Kidney (tissue), 13 donors: ENCODE measurements at regions not wholly inside any gene's neighbourhood (a gene's known extent, or its start where the extent isn't known, plus 50 kb on each side); places are given as distances from the start of the nearest gene placed in this dataset.

ENCODE experiments used
- DNase-seq, 5 donors: peaks; one replicate each; pipeline ENCODE4 v3.0.0-alpha.2; 2013 to 2020
- FAIRE-seq: peaks from 2 replicates; lab custom pipeline; 2012; peaks lifted over from hg19 to GRCh38; lab: Jason Lieb, UNC
- H3K27ac ChIP-seq, 2 donors: one replicate each; pipeline ENCODE4 v1.7.0; 2013; ENCODE audit warnings: low read depth in 2 of 2, low read length in 2 of 2, inconsistent platforms in 1 of 2
- H3K27me3 ChIP-seq: one replicate; pipeline ENCODE4 v1.7.1; 2013; ENCODE audit warnings: low read length, inconsistent platforms; ENCODE audit not compliant: control insufficient read depth, insufficient read depth
- H3K36me3 ChIP-seq, 3 donors: one replicate each; pipeline versions ENCODE4 v1.7.0 to v1.7.1; 2013; ENCODE audit warnings: low read length in 3 of 3, control low read depth in 1 of 3, inconsistent platforms in 1 of 3; ENCODE audit not compliant: insufficient read depth in 3 of 3, control insufficient read depth in 2 of 3
- H3K4me1 ChIP-seq, 3 donors: one replicate each; pipeline versions ENCODE4 v1.7.0 to v1.7.1; 2013; ENCODE audit warnings: low read length in 3 of 3, inconsistent platforms in 1 of 3, low read depth in 1 of 3; ENCODE audit not compliant: control insufficient read depth in 2 of 3, insufficient read depth in 2 of 3
- H3K4me3 ChIP-seq, 3 donors: one replicate each; pipeline versions ENCODE4 v1.7.0 to v1.8.1; 2013; ENCODE audit warnings: low read length in 3 of 3, control low read depth in 1 of 3, inconsistent platforms in 1 of 3
- H3K9ac ChIP-seq, 3 donors: one replicate each; pipeline versions ENCODE4 v1.7.0 to v1.7.1; 2013; ENCODE audit warnings: low read length in 3 of 3, control low read depth in 1 of 3, inconsistent platforms in 1 of 3
- H3K9me3 ChIP-seq, 3 donors: one replicate each; pipeline versions ENCODE4 v1.7.0 to v1.7.1; 2013; ENCODE audit warnings: low read length in 3 of 3, control low read depth in 1 of 3, inconsistent platforms in 1 of 3; ENCODE audit not compliant: control insufficient read depth in 2 of 3, insufficient read depth in 1 of 3
- intact Hi-C: fragments of 100-400 bp; cut with DNase I; formaldehyde crosslinking; loops from one replicate; pipeline ENCODE4 v1.11.1; 2022
- TF ChIP-seq, protein P1 (sequence below): IDR thresholded peaks from 3 replicates; pipeline ENCODE4 v1.5.1; 2012; ENCODE audit warnings: mild to moderate bottlenecking, moderate library complexity, borderline replicate concordance; ENCODE audit not compliant: insufficient read depth; ENCODE audit errors: extremely low read depth
- donor health status: control.
- donor health status: control.
- donor health status: control.
- donor health status: control.
- donor health status: control.
- donor health status: DM: yes; HTN: yes; CAD: no.
- donor health status: Normal renal cell carcinoma (clear cell type).

DNA sequence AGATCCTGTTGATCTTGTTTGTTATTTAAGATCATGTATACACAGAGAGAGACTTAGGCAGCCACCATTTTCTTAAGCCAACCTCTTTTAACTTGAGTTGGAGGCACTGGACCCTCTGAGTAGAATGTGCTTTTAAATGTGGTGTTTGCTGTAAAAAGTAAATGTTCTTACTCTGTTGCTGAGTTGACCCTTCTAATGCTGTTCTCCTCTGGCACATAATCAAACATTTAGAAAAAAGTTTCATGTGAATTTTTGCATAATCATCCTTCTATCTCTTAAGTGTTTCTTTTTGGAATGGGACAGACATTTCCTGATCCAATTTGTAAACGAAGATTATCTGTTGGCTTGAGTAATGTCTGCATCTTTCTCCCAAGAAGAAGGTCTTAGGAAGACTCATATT lies 255.1 kb upstream of the ETAA1 start:
- Histone ChIP-seq H3K4me3 (no peak overlapping the region), H3K9ac (no peak overlapping the region), H3K27ac (no peak overlapping the region), H3K36me3 (no peaks in the 10 kb centered on the region), H3K4me1 (no peaks in the 10 kb centered on the region), H3K9me3 (no peaks in the 10 kb centered on the region), H3K27me3 (no peaks in the 10 kb centered on the region)
- no peak for FAIRE-seq
- TF ChIP-seq, protein P1, sequence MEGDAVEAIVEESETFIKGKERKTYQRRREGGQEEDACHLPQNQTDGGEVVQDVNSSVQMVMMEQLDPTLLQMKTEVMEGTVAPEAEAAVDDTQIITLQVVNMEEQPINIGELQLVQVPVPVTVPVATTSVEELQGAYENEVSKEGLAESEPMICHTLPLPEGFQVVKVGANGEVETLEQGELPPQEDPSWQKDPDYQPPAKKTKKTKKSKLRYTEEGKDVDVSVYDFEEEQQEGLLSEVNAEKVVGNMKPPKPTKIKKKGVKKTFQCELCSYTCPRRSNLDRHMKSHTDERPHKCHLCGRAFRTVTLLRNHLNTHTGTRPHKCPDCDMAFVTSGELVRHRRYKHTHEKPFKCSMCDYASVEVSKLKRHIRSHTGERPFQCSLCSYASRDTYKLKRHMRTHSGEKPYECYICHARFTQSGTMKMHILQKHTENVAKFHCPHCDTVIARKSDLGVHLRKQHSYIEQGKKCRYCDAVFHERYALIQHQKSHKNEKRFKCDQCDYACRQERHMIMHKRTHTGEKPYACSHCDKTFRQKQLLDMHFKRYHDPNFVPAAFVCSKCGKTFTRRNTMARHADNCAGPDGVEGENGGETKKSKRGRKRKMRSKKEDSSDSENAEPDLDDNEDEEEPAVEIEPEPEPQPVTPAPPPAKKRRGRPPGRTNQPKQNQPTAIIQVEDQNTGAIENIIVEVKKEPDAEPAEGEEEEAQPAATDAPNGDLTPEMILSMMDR: no peak
- no peak for DNase-seq
- intact Hi-C loops: no loop called here

DNA sequence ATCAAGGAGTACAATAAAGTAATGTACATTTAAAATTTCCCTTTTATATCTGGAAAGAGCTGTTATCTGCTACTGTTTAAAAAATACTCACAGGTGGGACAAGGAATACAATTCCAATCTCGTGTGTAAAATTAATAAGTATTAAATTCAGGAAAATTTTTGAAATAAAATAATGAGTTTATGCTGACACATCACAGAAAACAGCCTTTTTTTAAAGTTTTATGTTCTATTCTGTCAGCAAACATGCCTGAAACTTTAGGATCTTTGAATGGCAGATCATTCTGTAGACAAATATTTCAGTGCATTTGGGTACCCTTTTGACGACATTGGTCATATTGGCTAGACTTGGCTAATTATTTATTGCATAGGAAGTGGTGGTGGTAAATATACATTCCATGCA lies 254.4 kb upstream of the ETAA1 start:
- Histone ChIP-seq H3K4me3 (no peak overlapping the region), H3K9ac (no peak overlapping the region), H3K36me3 (no peaks in the 10 kb centered on the region), H3K4me1 (no peaks in the 10 kb centered on the region), H3K9me3 (no peaks in the 10 kb centered on the region), H3K27ac (no peak overlapping the region), H3K27me3 (no peaks in the 10 kb centered on the region)
- FAIRE-seq (no peak), DNase-seq (no peak)
- intact Hi-C loops: no loop called here
- TF ChIP-seq, protein P1: no peak

DNA sequence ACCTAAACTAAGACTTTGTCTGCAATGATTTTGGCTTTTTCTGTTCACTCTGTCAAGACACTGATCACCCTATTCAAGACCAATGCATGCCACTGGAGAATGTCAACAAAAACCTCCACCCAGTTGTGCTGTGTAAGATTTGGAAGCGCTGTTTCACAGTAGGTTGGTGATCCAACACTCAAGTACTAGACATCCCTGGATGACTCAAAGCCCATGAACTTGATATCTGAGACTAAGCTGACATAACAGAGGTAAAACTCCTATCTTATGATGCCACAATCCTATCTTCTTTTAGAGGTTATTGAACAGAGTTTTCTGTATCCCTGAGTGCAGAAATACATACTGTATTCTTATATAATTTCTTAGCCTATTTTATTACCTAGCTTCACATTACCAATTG lies 251.3 kb upstream of the ETAA1 start:
- no peaks in the 10 kb centered on the region for H3K4me1 ChIP-seq
- TF ChIP-seq, protein P1: no peak
- intact Hi-C loops: no loop called here
- no peak overlapping the region for H3K9ac ChIP-seq
- DNase-seq: no peak
- H3K27ac ChIP-seq: no peak overlapping the region
- no peaks in the 10 kb centered on the region for H3K9me3 ChIP-seq
- FAIRE-seq: no peak
- H3K4me3 ChIP-seq: no peak overlapping the region
- no peaks in the 10 kb centered on the region for H3K36me3 ChIP-seq
- no peaks in the 10 kb centered on the region for H3K27me3 ChIP-seq

DNA sequence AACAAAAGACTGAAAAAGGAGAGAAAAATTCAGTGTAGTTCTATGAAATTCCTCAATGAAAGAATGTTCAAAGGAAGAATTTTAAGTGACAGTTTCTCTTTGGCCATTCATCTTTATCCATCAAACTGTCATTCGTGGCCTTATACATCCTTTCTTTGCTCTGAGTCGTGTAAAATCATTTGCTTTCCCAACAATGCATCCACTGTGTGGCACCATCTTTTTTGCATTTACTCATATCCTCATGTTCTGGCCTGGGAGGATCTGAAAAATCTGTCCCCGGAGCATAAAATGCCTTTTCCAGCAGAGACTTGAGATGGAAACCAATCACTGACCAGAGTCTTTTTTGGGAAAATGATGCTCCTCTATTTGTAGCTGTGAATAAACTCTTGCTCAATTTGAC lies 240.3 kb upstream of the ETAA1 start:
- Histone ChIP-seq H3K36me3 (no peaks in the 10 kb centered on the region), H3K9me3 (no peaks in the 10 kb centered on the region), H3K4me3 (no peak overlapping the region), H3K27me3 (no peaks in the 10 kb centered on the region), H3K4me1 (no peaks in the 10 kb centered on the region), H3K9ac (no peak overlapping the region), H3K27ac (no peak overlapping the region)
- DNase-seq: no peak
- TF ChIP-seq, protein P1: no peak
- intact Hi-C loops: no loop called here
- no peak for FAIRE-seq
